Neural cell (in vitro differentiated cells): ENCODE measurements at regions not wholly inside any gene's neighbourhood (a gene's known extent, or its start where the extent isn't known, plus 50 kb on each side); places are given as distances from the start of the nearest gene placed in this dataset.

Experiments
- CTCF ChIP-seq: fragments of 450-650 bp; IDR thresholded peaks from 2 replicates; pipeline ENCODE4 v1.5.1; 2014; ENCODE audit warnings: antibody characterized with exemption, mild to moderate bottlenecking, moderate library complexity; ENCODE audit not compliant: poor library complexity, severe bottlenecking
- POLR2AphosphoS5 ChIP-seq: IDR thresholded peaks from 2 replicates; pipeline ENCODE4 v1.6.1; 2012
- SMC3 ChIP-seq: fragments of 450-650 bp; conservative IDR thresholded peaks from 2 replicates; pipeline ENCODE4 v1.6.1; 2014; ENCODE audit warnings: antibody characterized with exemption, mild to moderate bottlenecking, moderate library complexity; ENCODE audit not compliant: poor library complexity
- TAF1 ChIP-seq: IDR thresholded peaks from 2 replicates; pipeline ENCODE4 v1.6.1; 2012; ENCODE audit warnings: low read depth

GRCh38 chr4:187714957-187715356, 280.6 kb upstream of the ZFP42 start:
- TF ChIP-seq CTCF (no peak), POLR2AphosphoS5 (no peak), SMC3 (no peak), TAF1 (no peak)
